G401.6 (cell line): ENCODE measurements at regions not wholly inside any gene's neighbourhood (a gene's known extent, or its start where the extent isn't known, plus 50 kb on each side); places are given as distances from the start of the nearest gene placed in this dataset.

Experiments
- FAIRE-seq: peaks from 2 replicates; lab custom pipeline; 2012; peaks lifted over from hg19 to GRCh38; lab: Jason Lieb, UNC

- no peak for FAIRE-seq
Measured at GRCh38 chr1:25080294-25081209, 150.5 kb upstream of the RUNX3 start.

- no peak for FAIRE-seq
Measured at GRCh38 chr1:25079048-25079447, 149.0 kb upstream of the RUNX3 start.

GRCh38 chr1:25074351-25075227 is 144.5 kb upstream of the RUNX3 start:
- no peak for FAIRE-seq

DNA sequence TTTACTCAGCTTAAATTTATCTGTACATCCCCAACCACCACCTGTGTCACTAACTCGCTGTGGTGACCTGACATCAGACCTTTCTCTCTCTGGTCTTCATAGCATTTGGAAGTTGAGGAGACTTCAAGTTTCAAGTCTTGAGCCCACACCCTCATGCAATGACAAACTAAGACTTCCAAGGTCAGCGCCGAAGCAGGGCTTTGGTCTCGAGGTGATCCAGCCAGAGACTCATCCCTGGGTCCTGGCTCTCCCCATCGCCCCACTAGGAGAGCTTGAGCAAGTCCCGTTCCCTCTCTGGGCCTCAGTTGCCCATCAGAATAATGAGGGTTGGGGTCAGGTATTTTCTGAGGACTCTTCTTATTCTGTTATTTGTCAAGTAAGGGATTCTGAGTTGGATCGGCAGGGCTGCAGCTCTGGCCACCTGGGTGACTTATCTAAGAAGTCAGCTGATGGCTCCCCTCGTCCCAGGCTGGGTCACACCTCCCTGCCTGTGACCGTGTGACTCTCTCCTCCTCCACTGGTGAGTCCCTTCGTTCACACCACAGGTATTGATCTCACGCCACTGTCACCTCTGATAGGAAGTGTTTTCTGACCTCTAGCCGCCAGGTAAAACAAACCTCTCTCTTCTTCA is 143.7 kb upstream of the RUNX3 start:
- no peak for FAIRE-seq

DNA sequence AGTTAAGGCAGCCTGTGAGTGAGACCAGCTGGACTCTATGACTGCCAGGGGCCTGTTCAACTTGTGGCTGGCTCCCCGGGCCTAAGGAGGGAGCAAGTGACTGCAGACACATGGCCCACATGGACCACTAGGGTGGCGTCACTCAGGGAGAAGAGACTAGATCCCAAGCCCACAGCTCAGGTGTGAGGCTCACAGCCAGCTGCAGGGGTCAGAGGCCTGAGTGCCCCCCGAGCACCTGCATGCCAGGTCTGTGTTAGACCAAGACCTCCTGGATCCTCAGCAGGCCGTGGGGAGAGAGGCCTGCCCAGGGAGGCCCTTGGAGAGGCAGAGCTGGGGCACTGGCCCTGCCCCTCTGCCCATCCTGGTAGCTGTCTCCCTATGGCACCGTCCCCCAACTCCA is 142.4 kb upstream of the RUNX3 start:
- no peak for FAIRE-seq

- no peak for FAIRE-seq
Measured at GRCh38 chr1:25068829-25069228, 138.8 kb upstream of the RUNX3 start.

- FAIRE-seq: no peak
Measured at GRCh38 chr1:25068316-25068715, 138.2 kb upstream of the RUNX3 start.

DNA sequence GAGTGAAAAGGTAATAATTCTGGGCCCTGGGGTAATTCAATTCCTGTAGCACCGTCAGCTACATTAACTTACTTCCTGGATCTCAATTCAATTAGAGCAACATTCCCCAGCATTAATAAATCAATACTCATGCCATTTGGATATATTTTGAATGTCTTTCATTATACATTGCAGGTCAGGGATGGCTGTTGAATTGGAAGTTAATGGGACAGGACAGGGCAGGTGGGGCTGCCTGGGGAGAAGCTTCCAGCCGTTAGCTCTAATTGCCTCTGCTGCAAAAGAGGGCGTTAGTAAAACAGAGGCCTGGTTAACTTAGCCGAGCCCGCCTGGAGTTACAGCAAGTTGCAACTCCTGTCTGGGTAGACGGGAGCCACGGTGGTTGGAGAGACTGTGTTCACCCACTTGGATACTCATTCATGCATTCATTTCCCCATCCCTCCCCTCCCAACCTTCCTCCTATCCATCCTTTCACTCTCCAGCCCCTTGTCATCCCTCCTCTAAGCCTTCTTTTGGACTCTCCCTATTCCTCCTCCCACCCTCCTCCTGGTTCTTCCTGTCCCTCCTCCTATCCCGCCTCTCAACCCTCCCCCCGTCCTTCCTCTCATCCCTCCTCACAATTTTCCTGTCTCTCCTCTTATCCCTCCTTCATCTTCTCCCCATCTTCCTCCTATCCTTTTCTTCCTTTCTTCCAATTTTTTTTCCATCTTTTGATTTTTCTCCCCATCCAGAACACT is 137.6 kb upstream of the RUNX3 start:
- no peak for FAIRE-seq

DNA sequence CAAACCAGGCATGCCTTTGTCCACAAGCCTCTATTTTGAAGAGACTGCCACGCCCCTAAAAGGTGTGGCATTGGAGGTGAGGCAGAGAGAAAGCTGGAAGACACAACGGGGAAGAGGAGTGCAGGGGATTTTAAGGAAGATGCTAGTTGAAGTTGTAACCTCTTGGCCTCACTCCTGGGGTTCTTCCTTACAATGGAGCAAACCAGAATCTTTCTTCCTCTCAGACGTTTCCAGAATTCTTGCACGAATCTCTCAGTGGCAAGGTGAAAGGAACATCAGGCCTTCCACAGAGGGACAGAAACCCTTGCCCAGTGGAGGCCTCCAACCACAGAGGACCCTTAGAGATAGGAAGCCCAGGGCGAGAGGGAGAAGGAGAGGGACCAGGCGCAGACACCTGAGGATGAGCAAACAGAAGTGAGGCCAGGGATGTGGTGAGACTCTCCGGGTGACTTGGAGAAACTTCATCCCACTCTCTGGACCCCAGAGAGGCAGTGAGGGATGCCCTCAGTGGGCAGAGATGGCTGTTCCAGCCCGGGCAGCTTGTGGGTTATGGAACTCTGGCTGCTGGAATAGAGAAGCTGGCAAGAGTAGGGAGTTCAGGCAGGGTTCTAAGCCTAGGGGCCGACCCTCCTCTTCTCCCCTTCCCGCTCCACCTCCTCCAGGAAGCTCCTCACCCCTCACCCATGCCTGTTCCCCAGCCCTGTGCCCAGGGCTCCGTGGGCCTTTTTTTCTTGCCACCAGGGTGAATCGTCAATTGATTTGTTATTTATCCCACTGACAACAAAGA is 136.8 kb upstream of the RUNX3 start:
- no peak for FAIRE-seq

DNA sequence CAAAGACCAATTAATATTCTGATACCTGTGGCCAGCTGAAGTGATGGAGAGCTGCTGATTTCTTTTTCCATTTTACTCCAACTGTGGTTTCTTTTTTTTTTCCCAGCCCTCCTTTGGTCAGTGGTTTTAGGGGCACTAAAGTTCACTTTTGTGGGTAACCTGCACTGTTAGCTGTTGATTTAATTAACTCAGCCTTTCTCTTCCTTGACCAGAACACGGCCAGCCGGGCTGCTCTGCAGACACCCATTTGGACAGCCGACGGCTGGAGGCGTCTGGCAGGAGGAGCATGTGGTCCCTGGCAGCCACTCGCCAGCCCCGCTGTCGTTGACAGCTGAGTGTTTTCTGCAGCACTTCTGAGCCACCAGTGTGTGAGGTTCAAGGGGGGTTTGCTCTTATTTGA is 136.2 kb upstream of the RUNX3 start:
- no peak for FAIRE-seq

GRCh38 chr1:25065795-25066238 is 135.7 kb upstream of the RUNX3 start:
- FAIRE-seq: no peak

DNA sequence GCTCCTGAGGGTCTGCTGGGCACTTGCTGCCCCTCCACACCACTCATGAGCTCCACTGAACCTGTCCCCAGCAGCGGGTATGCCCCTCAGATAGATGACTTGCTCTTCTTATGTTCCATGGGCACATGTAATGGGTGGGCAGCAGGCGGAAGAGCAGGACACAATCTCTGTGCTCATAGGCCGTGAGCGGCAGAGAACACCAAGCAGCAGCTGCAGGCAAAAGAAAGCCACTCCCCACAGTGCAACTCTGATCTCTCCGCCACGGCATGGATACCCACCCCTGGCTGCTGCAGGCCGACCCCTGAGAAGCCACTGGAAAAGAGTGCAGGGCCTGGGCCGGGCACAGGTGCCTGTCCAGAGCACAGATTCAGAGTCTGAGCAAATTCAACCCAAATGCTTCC is 135.2 kb upstream of the RUNX3 start:
- no peak for FAIRE-seq

- FAIRE-seq: no peak
Measured at GRCh38 chr1:25064465-25065240, 134.6 kb upstream of the RUNX3 start.

DNA sequence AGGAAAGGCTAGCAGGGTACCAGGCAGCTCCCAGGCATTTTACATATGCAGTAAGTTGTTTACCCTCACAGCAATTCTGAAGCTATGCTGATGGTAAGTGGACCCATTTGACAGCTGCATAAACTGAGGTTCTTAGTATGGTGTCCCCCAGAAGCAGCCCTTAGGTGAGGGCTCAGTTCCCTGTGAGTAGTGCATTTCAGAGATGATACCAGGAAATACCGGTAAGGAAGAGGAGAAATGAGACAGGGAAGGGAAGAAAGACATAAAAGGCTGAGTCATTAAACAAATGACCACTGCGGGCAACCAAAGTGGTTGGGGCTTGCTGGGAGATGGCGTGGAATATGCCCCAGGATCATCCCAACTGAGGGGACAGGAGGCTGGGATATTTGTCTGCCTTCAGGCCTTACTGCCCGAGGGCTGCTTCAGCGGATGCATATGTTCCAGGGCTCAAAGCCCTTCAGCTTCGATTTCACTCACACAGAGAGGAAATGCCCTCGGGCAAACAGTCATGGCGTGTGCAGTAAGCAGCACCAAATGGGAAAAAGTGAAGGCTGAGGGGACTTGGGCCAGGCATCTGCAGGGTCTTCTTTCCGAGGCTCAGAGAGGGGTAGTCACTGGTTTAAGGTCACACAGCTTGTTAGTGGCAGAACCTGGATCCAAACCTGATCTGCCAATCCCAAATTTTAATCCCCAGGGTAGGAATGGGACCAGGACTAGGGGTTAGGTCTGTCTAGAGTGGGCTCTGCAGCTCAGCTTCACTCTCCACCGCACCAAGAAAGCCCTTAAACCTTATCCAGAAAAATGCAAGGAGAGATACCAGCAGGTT is 133.7 kb upstream of the RUNX3 start:
- no peak for FAIRE-seq

DNA sequence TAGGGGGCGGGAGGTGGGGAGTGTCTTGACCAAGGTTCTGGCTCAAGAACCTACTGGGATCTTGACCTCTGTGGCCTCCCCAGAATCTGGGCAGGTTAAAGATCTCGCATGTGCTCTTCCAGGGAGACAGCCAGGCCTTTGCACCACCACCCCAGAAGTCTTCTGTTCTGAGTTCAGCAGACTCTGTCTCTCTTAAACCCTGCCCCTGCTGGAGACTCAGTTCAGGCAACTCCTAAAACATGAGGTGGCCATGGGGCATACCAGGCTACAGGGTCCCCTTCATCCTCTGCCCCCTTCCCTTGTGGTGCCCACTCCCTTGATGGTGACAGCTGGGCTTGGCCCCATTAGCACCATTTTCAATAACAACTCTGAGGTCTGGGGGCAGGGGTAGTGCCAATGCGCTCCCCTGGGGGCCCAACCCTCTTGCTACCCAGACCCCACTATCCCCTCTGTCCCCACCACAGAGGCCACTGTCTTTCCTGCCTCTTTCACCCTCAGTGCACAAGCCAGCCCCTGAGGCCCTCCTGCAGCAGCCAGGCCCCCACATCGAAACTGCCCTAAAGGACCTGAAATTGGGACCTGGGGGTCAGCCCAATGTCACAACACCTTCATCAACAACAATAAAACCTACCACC is 132.7 kb upstream of the RUNX3 start:
- no peak for FAIRE-seq

- no peak for FAIRE-seq
Measured at GRCh38 chr1:25061261-25061995, 131.4 kb upstream of the RUNX3 start.

- FAIRE-seq: no peak
Measured at GRCh38 chr1:25057188-25057587, 127.1 kb upstream of the RUNX3 start.

- no peak for FAIRE-seq
Measured at GRCh38 chr1:25056536-25056935, 126.5 kb upstream of the RUNX3 start.
